Right cardiac atrium (tissue), 5 donors: ENCODE measurements at regions not wholly inside any gene's neighbourhood (a gene's known extent, or its start where the extent isn't known, plus 50 kb on each side); places are given as distances from the start of the nearest gene placed in this dataset.

Experiments
- ATAC-seq, 2 donors: fragments of 200-7000 bp; cut with Tn5 transposase; one replicate each; pipeline versions ENCODE4 v1.8.0 to v1.9.1; 2020; ENCODE audit warnings: moderate library complexity in 2 of 2, mild to moderate bottlenecking in 1 of 2
- DNase-seq, 3 donors: peaks; one replicate each; pipeline ENCODE4 v3.0.0-alpha.2; 2020
- H3K27ac ChIP-seq: one replicate; pipeline ENCODE4 v1.5.1; 2013; ENCODE audit warnings: mild to moderate bottlenecking, low read length, control low read depth, moderate library complexity
- H3K27me3 ChIP-seq: one replicate; pipeline ENCODE4 v1.6.1; 2013; ENCODE audit not compliant: control insufficient read depth, insufficient read depth
- H3K4me1 ChIP-seq: one replicate; pipeline ENCODE4 v1.6.1; 2013; ENCODE audit warnings: low read length; ENCODE audit not compliant: control insufficient read depth, insufficient read depth
- H3K4me3 ChIP-seq: one replicate; pipeline ENCODE4 v1.5.1; 2013; ENCODE audit warnings: low read length, control low read depth
- H3K9me3 ChIP-seq: one replicate; pipeline ENCODE4 v1.6.1; 2013; ENCODE audit warnings: low read length; ENCODE audit not compliant: control insufficient read depth
- WGBS: extraction: QIAGEN DNeasy Blood & Tissue Kit; methylation state at CpG from one replicate; pipeline ENCODE4 v1.1.7; 2013; 5-methylcytosine and 5-hydroxymethylcytosine counted together
- intact Hi-C, 4 donors: fragments of 100-400 bp; cut with DNase I; formaldehyde crosslinking; loops; one replicate each; pipeline versions ENCODE4 v1.11.0 to v1.14.0; 2022 to 2023
- donor health status: healthy with polysubstance abuse.
- donor health status: DM: no; HTN: yes; CAD: no.
- donor health status: DM: no; HTN: no; CAD: no.
- donor health status: DM: no; HTN: yes; CAD: no; lungs with severe emphysema.
- donor health status: DM: yes; HTN: yes; CAD: no.

DNA sequence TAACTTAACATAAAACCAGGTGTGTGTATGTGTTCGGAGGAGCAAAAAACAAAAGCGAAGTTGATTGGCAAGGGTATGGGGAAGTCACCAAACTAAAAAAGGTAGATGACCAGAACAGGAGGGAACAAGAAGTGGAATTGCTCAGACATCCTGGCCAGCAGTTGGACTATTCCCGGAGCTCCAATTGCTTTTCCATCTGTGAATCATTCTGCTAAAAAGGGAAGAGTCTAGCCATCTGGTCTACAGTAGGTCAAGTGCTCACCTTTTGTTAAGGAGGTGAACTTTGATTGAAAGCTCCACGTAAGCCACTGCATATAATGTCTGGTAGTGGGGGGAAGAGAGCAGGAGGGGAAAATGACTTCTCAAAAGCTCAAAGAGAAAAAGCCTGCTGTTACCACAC lies 50.0 kb upstream of the BET1 start:
- Histone ChIP-seq H3K27me3 (no peaks in the 10 kb centered on the region), H3K4me3 (peak overlapping the region; percentile 20), H3K27ac (no peak overlapping the region), H3K4me1 (peaks cover 2% of the 10 kb centered on the region), H3K9me3 (no peaks in the 10 kb centered on the region)
- DNase-seq (no peak), ATAC-seq (no peak)
- 61% methylated on average over 4 of the region's 4 CpGs for WGBS
- intact Hi-C loops, result no loop called here

- Histone ChIP-seq H3K4me1 (peaks cover 2% of the 10 kb centered on the region), H3K9me3 (no peaks in the 10 kb centered on the region), H3K27ac (no peak overlapping the region), H3K4me3 (no peak overlapping the region), H3K27me3 (no peaks in the 10 kb centered on the region)
- intact Hi-C loops, result no loop called here
- no peak for DNase-seq
- ATAC-seq, result no peak
Observed at GRCh38 chr7:94055963-94056362, 51.8 kb upstream of the BET1 start.

- no peak for DNase-seq
- ATAC-seq, result no peak
- 74% methylated on average over 3 of the region's 3 CpGs for WGBS
- H3K4me1 ChIP-seq, result peaks cover 2% of the 10 kb centered on the region
- H3K4me3 ChIP-seq, result no peak overlapping the region
- no peaks in the 10 kb centered on the region for H3K27me3 ChIP-seq
- no peak overlapping the region for H3K27ac ChIP-seq
- no peaks in the 10 kb centered on the region for H3K9me3 ChIP-seq
- intact Hi-C loops, result no loop called here
Observed at GRCh38 chr7:94056796-94057207, 52.6 kb upstream of the BET1 start.

DNA sequence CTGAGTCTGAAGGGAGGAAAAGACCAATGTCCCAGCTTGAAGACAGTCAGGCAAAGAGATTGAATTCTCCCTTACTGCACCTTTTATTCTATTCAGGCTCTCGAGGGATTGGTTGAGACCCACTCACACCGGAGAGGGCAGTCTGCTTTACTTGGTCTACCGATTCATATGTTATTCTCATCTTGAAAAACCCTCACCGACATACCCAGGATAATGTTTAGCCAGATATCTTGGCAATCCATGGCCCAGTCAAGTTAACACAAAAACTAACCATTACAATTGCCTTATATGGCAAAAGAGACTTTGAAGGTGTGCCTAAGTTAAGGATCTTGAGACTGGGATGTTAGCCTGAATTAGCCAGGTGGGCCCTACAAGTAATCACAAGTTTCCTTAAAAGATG lies 53.8 kb upstream of the BET1 start:
- Histone ChIP-seq H3K27ac (no peak overlapping the region), H3K27me3 (no peaks in the 10 kb centered on the region), H3K4me1 (peaks cover 2% of the 10 kb centered on the region), H3K9me3 (no peaks in the 10 kb centered on the region), H3K4me3 (no peak overlapping the region)
- 97% methylated on average over 4 of the region's 4 CpGs for WGBS
- ATAC-seq (no peak), DNase-seq (no peak)
- intact Hi-C loops, result no loop called here

- WGBS, result 52% methylated on average over 5 of the region's 5 CpGs
- ATAC-seq, result no peak
- no peaks in the 10 kb centered on the region for H3K27me3 ChIP-seq
Observed at GRCh38 chr7:94059746-94060145, 55.6 kb upstream of the BET1 start.

GRCh38 chr7:94060752-94061151 lies 56.6 kb upstream of the BET1 start:
- no peak for ATAC-seq
- intact Hi-C loops, result no loop called here

More at GRCh38 chr7:94059746-94060145, 55.6 kb upstream of the BET1 start:
- intact Hi-C loops, result no loop called here
- Histone ChIP-seq H3K9me3 (no peaks in the 10 kb centered on the region), H3K27ac (no peak overlapping the region), H3K4me3 (no peak overlapping the region), H3K4me1 (no peaks in the 10 kb centered on the region)
- no peak for DNase-seq

DNA sequence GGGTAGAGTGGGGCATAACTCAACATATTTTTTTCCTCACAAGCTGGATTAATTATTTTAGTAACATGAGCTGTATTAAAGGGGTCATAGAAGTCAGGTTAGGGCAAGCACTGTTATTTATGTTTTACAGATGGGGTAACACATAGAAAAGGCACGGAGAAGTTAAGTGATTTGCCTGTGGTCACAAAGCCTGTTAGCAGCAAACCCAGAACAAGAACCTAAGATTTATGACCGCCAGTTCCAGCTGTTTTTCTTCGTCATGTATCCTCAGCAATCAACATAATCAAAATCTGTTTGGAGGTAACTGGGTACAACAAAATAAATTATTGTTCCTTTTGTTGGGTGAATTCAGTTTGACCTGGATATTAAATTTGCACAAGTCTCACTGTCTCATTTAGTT lies 57.2 kb upstream of the BET1 start:
- WGBS, result 85% methylated on average over 3 of the region's 3 CpGs
- no peak overlapping the region for H3K4me3 ChIP-seq
- H3K4me1 ChIP-seq, result no peaks in the 10 kb centered on the region

More at GRCh38 chr7:94060752-94061151, 56.6 kb upstream of the BET1 start:
- Histone ChIP-seq H3K4me3 (no peak overlapping the region), H3K27me3 (no peaks in the 10 kb centered on the region), H3K4me1 (no peaks in the 10 kb centered on the region), H3K9me3 (no peaks in the 10 kb centered on the region), H3K27ac (no peak overlapping the region)
- DNase-seq, result no peak
- 84% methylated on average over 5 of the region's 5 CpGs for WGBS

DNA sequence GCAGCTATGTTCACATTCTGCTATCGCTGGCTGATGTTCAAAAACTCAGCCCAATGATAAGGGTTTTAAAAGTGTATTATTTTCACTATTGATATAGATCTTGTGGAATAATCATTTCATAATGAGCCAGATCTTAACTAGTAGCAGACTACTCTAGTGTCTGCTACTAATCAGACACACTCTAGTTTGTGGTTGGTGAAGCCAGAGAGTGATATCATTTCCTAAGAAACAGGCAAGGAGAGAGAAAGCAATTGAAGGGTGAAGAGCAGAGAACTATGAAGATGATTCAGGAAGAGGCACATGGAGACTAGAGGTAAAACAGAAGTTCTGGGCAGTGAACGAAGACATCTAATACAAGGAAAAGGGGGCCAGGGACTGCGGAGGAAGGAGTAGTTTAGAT lies 58.2 kb upstream of the BET1 start:
- intact Hi-C loops, result no loop called here
- ATAC-seq (no peak), DNase-seq (no peak)
- no peaks in the 10 kb centered on the region for H3K4me1 ChIP-seq
- H3K27me3 ChIP-seq, result no peaks in the 10 kb centered on the region
- no peak overlapping the region for H3K27ac ChIP-seq
- no peak overlapping the region for H3K4me3 ChIP-seq
- 90% methylated on average over 3 of the region's 3 CpGs for WGBS
- H3K9me3 ChIP-seq, result no peaks in the 10 kb centered on the region

More for the DNA sequence above, 57.2 kb upstream of the BET1 start:
- intact Hi-C loops, result no loop called here
- DNase-seq (no peak), ATAC-seq (no peak)
- H3K9me3 ChIP-seq, result no peaks in the 10 kb centered on the region
- no peak overlapping the region for H3K27ac ChIP-seq
- no peaks in the 10 kb centered on the region for H3K27me3 ChIP-seq

GRCh38 chr7:94064541-94065191 lies 60.5 kb upstream of the BET1 start:
- Histone ChIP-seq H3K4me1 (no peaks in the 10 kb centered on the region), H3K27ac (no peak overlapping the region), H3K4me3 (no peak overlapping the region), H3K27me3 (no peaks in the 10 kb centered on the region), H3K9me3 (no peaks in the 10 kb centered on the region)
- ATAC-seq (no peak), DNase-seq (no peak)
- intact Hi-C loops, result no loop called here
- 28% methylated on average over 4 of the region's 4 CpGs for WGBS

- ATAC-seq, result no peak
- no peaks in the 10 kb centered on the region for H3K9me3 ChIP-seq
- no peaks in the 10 kb centered on the region for H3K27me3 ChIP-seq
- DNase-seq, result no peak
- intact Hi-C loops, result no loop called here
- WGBS, result 78% methylated on average over 1 of the region's 1 CpG
- H3K4me1 ChIP-seq, result no peaks in the 10 kb centered on the region
- H3K27ac ChIP-seq, result no peak overlapping the region
- no peak overlapping the region for H3K4me3 ChIP-seq
Observed at GRCh38 chr7:94067047-94067446, 62.9 kb upstream of the BET1 start.

GRCh38 chr7:94067506-94067905 lies 63.4 kb upstream of the BET1 start:
- H3K4me1 ChIP-seq, result no peaks in the 10 kb centered on the region
- intact Hi-C loops, result no loop called here
- 92% methylated on average over 3 of the region's 3 CpGs for WGBS

DNA sequence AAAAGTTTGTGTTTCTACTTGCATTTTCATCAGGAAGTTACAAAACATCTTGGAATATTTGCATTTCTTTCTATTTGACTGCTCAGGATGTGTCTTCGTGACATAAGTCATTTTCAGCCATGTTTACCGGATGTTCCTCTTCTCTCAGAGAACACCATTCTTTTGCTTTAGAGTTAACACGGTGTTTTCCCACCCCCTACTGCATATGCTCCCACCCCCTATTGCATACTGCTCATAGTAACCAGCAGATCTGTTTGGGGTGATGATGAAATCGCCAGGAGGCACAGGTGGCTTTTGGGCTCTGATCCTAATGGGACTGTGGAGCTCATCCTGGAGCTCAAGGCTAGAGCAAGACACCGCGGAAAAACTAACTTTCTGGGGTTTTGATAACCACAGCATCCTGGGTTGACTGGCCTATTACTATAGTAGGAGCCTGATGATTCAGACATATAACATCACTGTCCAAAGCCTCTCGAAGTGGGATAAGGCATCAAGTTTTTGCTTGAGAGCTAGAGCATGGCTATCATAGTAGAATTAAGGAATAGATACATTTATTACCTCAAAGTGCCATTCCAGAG lies 65.1 kb upstream of the BET1 start:
- intact Hi-C loops, result no loop called here
- ATAC-seq (no peak), DNase-seq (no peak)
- Histone ChIP-seq H3K9me3 (no peaks in the 10 kb centered on the region), H3K27me3 (no peaks in the 10 kb centered on the region), H3K4me1 (no peaks in the 10 kb centered on the region), H3K27ac (no peak overlapping the region), H3K4me3 (no peak overlapping the region)
- WGBS, result 89% methylated on average over 7 of the region's 7 CpGs

More at GRCh38 chr7:94067506-94067905, 63.4 kb upstream of the BET1 start:
- DNase-seq (no peak), ATAC-seq (no peak)
- no peaks in the 10 kb centered on the region for H3K9me3 ChIP-seq
- H3K4me3 ChIP-seq, result no peak overlapping the region
- no peaks in the 10 kb centered on the region for H3K27me3 ChIP-seq
- no peak overlapping the region for H3K27ac ChIP-seq
